ENCODE measurements at regions not wholly inside any gene's neighbourhood (a gene's known extent, or its start where the extent isn't known, plus 50 kb on each side); places are given as distances from the start of the nearest gene placed in this dataset.

GRCh38 chr9:82570226-82570625 is 492.7 kb downstream of the RASEF start:
- no peak for TF ChIP-seq SIN3A (IDR thresholded peaks at IDR 0.05; ENCODE audit: borderline replicate concordance, insufficient read depth, low read length)
- TF ChIP-seq REST (IDR thresholded peaks at IDR 0.05; ENCODE audit: insufficient read depth in 1 of 2, low read depth in 2 of 2, low read length in 2 of 2): no peak
- no peak for TF ChIP-seq POLR2AphosphoS5 (IDR thresholded peaks at IDR 0.05; ENCODE audit: low read depth, low read length)
- TF ChIP-seq TAF1 (IDR thresholded peaks at IDR 0.05; ENCODE audit: borderline replicate concordance, insufficient read depth, low read length): no peak
- no peak for TF ChIP-seq FOXP2 (optimal IDR thresholded peaks at IDR 0.05; ENCODE audit: borderline replicate concordance, extremely low read depth, extremely low read length, insufficient read depth)

GRCh38 chr9:82571540-82571939 is 491.4 kb downstream of the RASEF start:
- TF ChIP-seq POLR2AphosphoS5 (IDR thresholded peaks at IDR 0.05; ENCODE audit: low read depth, low read length) (no peak), TAF1 (IDR thresholded peaks at IDR 0.05; ENCODE audit: borderline replicate concordance, insufficient read depth, low read length) (no peak), FOXP2 (optimal IDR thresholded peaks at IDR 0.05; ENCODE audit: borderline replicate concordance, extremely low read depth, extremely low read length, insufficient read depth) (no peak), SIN3A (IDR thresholded peaks at IDR 0.05; ENCODE audit: borderline replicate concordance, insufficient read depth, low read length) (no peak)

GRCh38 chr9:82572146-82572545 is 490.8 kb downstream of the RASEF start:
- TF ChIP-seq FOXP2 (optimal IDR thresholded peaks at IDR 0.05; ENCODE audit: borderline replicate concordance, extremely low read depth, extremely low read length, insufficient read depth) (no peak), TAF1 (IDR thresholded peaks at IDR 0.05; ENCODE audit: borderline replicate concordance, insufficient read depth, low read length) (no peak), POLR2AphosphoS5 (IDR thresholded peaks at IDR 0.05; ENCODE audit: low read depth, low read length) (no peak), SIN3A (IDR thresholded peaks at IDR 0.05; ENCODE audit: borderline replicate concordance, insufficient read depth, low read length) (no peak), REST (IDR thresholded peaks at IDR 0.05; ENCODE audit: insufficient read depth in 1 of 2, low read depth in 2 of 2, low read length in 2 of 2) (no peak)

GRCh38 chr9:82574911-82575310 is 488.0 kb downstream of the RASEF start:
- no peak for TF ChIP-seq FOXP2 (optimal IDR thresholded peaks at IDR 0.05; ENCODE audit: borderline replicate concordance, extremely low read depth, extremely low read length, insufficient read depth)
- TF ChIP-seq POLR2AphosphoS5 (IDR thresholded peaks at IDR 0.05; ENCODE audit: low read depth, low read length): no peak
- TF ChIP-seq SIN3A (IDR thresholded peaks at IDR 0.05; ENCODE audit: borderline replicate concordance, insufficient read depth, low read length): no peak
- TF ChIP-seq REST (IDR thresholded peaks at IDR 0.05; ENCODE audit: insufficient read depth in 1 of 2, low read depth in 2 of 2, low read length in 2 of 2): no peak
- TF ChIP-seq TAF1 (IDR thresholded peaks at IDR 0.05; ENCODE audit: borderline replicate concordance, insufficient read depth, low read length): no peak

GRCh38 chr9:82580921-82581320 is 482.0 kb downstream of the RASEF start:
- TF ChIP-seq REST (IDR thresholded peaks at IDR 0.05; ENCODE audit: insufficient read depth in 1 of 2, low read depth in 2 of 2, low read length in 2 of 2) (no peak), TAF1 (IDR thresholded peaks at IDR 0.05; ENCODE audit: borderline replicate concordance, insufficient read depth, low read length) (no peak)

Data from PFSK-1 (cell line).